NCI-H2171 treated with DMSO at 0.1 percent for 48 hours (cell line): ENCODE measurements at regions not wholly inside any gene's neighbourhood (a gene's known extent, or its start where the extent isn't known, plus 50 kb on each side); places are given as distances from the start of the nearest gene placed in this dataset.

ENCODE experiments used
- DNase-seq: peaks from one replicate; lab custom pipeline; 2025; lab: John Stamatoyannopoulos, UW

GRCh38 chr4:96677499-96677898, 837.6 kb downstream of the PDHA2 start:
- DNase-seq = no peak

- DNase-seq = no peak
Observed at GRCh38 chr4:96681218-96681617, 841.3 kb downstream of the PDHA2 start.

GRCh38 chr4:96685691-96686090, 845.8 kb downstream of the PDHA2 start:
- DNase-seq = no peak

GRCh38 chr4:96691521-96691920, 851.6 kb downstream of the PDHA2 start:
- DNase-seq = no peak

GRCh38 chr4:96698831-96699230, 858.9 kb downstream of the PDHA2 start:
- DNase-seq = no peak

- no peak for DNase-seq
Observed at GRCh38 chr4:96703265-96703664, 863.4 kb downstream of the PDHA2 start.

GRCh38 chr4:96708766-96709165, 868.9 kb downstream of the PDHA2 start:
- DNase-seq = no peak

- no peak for DNase-seq
Observed at GRCh38 chr4:96713271-96713850, 873.5 kb downstream of the PDHA2 start.

GRCh38 chr4:96729641-96730040, 889.7 kb downstream of the PDHA2 start:
- no peak for DNase-seq

GRCh38 chr4:96730432-96730831, 890.5 kb downstream of the PDHA2 start:
- no peak for DNase-seq

GRCh38 chr4:96736352-96736889, 896.5 kb downstream of the PDHA2 start:
- DNase-seq = no peak

GRCh38 chr4:96739101-96739500, 899.2 kb downstream of the PDHA2 start:
- DNase-seq = no peak

- DNase-seq = no peak
Observed at GRCh38 chr4:96742332-96743014, 902.6 kb downstream of the PDHA2 start.

- DNase-seq = no peak
Observed at GRCh38 chr4:96744676-96745075, 904.8 kb downstream of the PDHA2 start.

- DNase-seq = no peak
Observed at GRCh38 chr4:96753216-96753615, 913.3 kb downstream of the PDHA2 start.

GRCh38 chr4:96755569-96756484, 915.9 kb downstream of the PDHA2 start:
- no peak for DNase-seq

GRCh38 chr4:96756584-96756983, 916.7 kb downstream of the PDHA2 start:
- no peak for DNase-seq

- no peak for DNase-seq
Observed at GRCh38 chr4:96763546-96763945, 923.7 kb downstream of the PDHA2 start.

GRCh38 chr4:96766359-96766758, 926.5 kb downstream of the PDHA2 start:
- DNase-seq = no peak

GRCh38 chr4:96767815-96768480, 928.1 kb downstream of the PDHA2 start:
- DNase-seq = no peak

GRCh38 chr4:96775501-96775900, 935.6 kb downstream of the PDHA2 start:
- no peak for DNase-seq

GRCh38 chr4:96776920-96777527, 937.1 kb downstream of the PDHA2 start:
- no peak for DNase-seq
